NCI-H510A (cell line): ENCODE measurements at regions not wholly inside any gene's neighbourhood (a gene's known extent, or its start where the extent isn't known, plus 50 kb on each side); places are given as distances from the start of the nearest gene placed in this dataset.
"Not testable (repeated sequence)": the region's sequence is repeated elsewhere in the genome, so short reads cannot be mapped to it uniquely, and the experiment has no call there.

Source experiments
- DNase-seq: peaks from one replicate; lab custom pipeline; 2025; lab: John Stamatoyannopoulos, UW

DNA sequence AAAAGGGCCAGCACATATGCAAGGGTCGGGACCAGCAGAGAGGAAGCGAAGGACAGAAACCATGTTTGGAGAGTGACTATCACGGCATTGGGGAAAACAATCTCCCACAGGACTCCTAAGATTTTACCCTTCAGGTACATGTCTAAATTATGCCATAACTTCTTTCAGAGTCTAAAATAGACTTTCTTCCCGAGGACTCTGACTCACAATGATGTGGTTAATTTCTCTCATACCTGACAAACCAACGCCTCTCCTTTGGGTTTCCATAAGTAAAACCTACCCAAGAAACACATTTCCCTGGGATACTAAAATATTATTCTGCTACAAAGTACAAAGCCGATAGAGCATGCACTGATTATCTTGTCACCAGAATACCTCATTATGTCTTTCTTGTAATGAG, 127.8 kb upstream of the NETO1 start:
- no peak for DNase-seq

DNA sequence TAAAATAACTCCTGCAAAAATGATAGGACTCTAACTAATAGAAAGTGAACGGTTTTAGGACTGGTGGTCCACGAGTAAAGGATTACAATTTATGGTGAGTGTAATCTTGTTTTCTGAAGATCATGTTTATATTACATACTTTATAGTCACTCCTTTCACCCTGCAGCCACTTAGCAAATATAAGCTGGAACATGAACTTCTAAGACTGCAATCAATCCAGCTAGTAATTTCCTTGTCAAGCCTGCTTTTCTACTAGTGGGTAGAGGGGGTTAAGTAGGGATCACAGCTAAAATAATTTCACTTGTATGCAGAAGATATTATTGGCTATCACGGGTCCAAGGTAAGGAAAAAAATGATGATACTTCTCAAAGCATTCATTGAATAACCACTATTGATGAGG, 125.5 kb upstream of the NETO1 start:
- DNase-seq: no peak

GRCh38 chr18:72991379-72991778, 123.6 kb upstream of the NETO1 start:
- DNase-seq: no peak

DNA sequence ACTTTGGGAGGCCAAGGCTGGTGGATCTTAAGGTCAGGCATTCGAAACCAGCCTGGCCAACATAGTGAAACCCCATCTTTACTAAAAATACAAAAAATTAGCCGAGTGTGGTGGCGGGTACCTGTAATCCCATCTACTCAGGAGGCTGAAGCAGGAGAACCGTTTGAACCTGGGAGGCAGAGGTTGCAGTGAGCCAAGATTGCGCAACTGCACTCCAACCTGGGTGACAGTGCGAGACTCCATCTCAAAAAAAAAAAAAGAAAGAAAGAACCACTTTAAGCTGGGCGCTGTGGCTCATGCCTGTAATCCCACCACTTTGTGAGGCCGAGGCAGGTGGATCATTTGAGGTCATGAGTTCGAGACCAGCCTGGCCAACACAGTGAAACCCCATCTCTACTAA, 119.8 kb upstream of the NETO1 start:
- DNase-seq: not testable (repeated sequence)

- DNase-seq: no peak
These were observed 118.3 kb upstream of the NETO1 start for GRCh38 chr18:72986103-72986502.

DNA sequence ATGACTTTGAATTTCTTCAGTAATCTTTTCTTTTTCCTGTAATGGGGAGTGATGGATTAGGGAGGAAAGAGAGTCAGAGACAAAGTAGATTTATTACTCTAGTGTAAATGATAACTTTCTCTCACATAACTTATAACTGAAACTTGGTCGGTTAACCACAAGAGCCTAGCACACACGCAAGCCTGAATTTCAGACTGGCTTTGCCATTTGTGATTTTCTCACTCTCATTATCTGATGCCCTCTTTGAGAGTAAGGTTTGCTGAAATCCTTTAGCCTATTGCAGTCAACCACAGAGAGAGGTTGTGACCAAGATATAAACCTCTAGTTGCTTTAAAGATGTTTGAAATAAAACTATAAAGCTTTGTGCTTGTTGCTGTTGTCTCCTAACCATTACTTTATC, 117.9 kb upstream of the NETO1 start:
- no peak for DNase-seq

GRCh38 chr18:72984290-72984689, 116.5 kb upstream of the NETO1 start:
- no peak for DNase-seq

GRCh38 chr18:72973841-72974240, 106.1 kb upstream of the NETO1 start:
- no peak for DNase-seq

DNA sequence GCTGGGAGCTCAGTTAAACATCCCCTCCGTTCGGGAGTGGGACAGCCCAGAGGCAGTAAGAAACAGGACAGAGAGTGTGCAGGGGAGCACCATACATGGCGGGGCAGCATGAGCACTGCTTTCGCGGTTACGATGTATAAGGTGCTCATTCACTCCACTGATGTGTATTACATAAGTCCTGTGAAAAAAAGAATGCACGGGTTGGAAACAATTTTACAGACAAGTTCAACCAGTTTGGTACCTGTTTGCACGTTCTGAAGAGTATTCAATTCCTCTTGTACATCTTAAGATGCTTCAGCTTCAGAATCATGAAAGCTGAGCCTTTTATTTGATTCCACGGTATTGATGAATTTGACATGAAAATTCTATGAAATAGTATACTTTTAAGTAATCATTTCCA, 97.8 kb upstream of the NETO1 start:
- no peak for DNase-seq

- not testable (repeated sequence) for DNase-seq
These were observed 90.4 kb upstream of the NETO1 start for GRCh38 chr18:72958195-72958594.

- DNase-seq: no peak
These were observed 80.7 kb upstream of the NETO1 start for GRCh38 chr18:72948439-72948838.

DNA sequence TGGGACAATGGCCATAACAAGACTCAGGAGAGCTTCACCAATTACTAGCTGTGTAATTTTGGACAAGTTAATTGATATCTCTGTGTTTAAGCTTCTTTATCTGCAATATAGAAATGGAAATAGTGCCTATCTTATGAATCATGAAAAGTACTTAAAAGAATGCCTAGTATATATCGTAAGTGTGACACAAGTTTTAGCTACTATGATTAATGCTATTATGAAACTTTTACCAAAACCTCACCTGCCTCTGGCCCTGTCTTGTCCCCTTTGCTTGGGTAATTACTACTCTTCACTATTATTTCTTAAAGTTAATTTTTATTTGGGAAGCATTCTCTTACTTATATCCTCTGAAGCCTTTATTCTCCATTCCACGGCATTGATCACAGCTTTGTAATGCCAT, 75.0 kb upstream of the NETO1 start:
- DNase-seq: no peak

- peak; percentile 7 for DNase-seq
These were observed 73.2 kb upstream of the NETO1 start for GRCh38 chr18:72940986-72941385.

- DNase-seq: no peak
These were observed 72.7 kb upstream of the NETO1 start for GRCh38 chr18:72940509-72940908.

DNA sequence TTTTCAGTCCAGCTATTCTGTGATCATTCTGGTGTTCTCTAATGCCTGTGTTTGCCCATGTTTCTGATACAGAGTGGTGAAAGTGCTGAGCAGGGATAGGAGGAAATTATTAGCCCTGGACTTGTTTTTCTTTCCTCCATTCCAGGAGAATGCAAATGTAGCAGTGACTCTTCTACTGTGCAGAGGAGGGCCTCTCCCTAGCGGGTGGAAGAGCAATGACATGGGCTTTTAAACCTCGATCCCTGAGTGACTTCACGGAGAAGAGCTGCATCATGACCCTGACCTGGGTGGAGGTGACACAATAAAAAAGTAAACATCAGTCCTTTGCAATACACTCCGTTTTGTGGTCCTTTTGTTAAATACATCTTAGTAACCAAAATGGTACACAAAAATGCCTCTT, 68.0 kb upstream of the NETO1 start:
- DNase-seq: no peak

DNA sequence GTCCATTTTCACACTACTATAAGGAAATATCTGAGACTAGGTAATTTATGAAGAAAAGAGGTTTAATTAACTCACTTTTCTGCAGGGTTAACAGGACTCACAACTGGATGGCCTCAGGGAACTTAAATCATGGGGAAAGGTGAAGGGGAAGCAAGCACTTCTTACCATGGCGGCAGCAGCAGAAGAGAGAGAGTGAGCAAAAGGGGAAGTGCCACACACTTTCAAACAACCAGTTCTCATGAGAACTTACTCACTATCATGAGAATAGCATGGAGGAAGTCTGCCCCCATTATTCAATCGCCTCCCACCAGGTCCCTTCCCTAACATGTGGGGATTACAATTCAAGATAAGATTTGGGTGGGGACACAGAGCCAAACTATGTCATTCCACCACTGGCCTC, 55.1 kb upstream of the NETO1 start:
- no peak for DNase-seq
